Stimulated activated CD4-positive, alpha-beta T cell treated with anti-CD3 and anti-CD28 coated beads, Interleukin-12 subunit alpha, Interleukin-12 subunit beta, amount 100 ng/mL, for 48 hours (primary cell): ENCODE measurements at regions not wholly inside any gene's neighbourhood (a gene's known extent, or its start where the extent isn't known, plus 50 kb on each side); places are given as distances from the start of the nearest gene placed in this dataset.

Experiments used
- DNase-seq, 3 donors: peaks; one replicate each; pipeline ENCODE4 v3.0.0-alpha.2; 2020; ENCODE audit warnings: low read depth in 2 of 3, low spot score in 1 of 3

GRCh38 chr1:87603626-87604025 is 274.9 kb downstream of the LMO4 start:
- no peak for DNase-seq

- DNase-seq, result no peak
Observed at GRCh38 chr1:87612956-87613355, 284.3 kb downstream of the LMO4 start.

- DNase-seq, result no peak
Observed at GRCh38 chr1:87615491-87615890, 286.8 kb downstream of the LMO4 start.

- DNase-seq, result no peak
Observed at GRCh38 chr1:87615901-87616300, 287.2 kb downstream of the LMO4 start.

DNA sequence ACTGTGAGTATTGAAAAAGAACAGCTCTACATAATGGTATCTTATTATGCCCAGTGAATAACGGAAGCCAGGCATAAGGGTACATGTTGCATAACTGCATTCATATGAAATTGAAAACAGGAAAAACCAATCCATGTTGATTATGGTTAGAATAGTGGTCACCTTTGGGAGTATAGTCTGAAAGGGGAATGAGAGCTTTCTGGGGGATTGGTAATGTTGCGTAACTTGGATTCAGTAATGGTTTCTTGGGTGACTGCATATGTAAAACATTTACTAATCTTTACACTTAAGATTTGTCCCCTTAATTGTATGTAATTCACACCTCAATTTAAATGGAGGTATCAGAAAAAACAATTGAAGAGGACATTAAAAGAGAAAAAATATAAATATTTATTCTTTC is 292.1 kb downstream of the LMO4 start:
- DNase-seq, result no peak

DNA sequence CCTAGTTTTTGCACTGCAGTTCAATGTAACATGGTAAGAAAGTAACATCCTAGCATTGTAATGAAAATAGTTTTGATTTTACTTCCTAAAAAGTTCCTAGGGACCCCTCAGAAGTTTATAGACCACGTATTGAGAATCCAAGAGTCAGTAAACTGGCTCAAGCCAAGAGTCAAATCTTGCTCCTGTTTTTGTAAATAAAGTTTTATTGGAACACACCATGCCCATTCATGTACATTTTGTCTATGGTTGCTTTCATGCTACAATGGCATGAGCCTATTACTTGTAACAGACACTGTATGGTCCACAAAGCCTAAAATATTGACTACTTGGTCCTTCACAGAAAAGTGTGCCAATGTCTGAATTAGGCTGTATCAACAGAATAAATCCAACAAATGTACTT is 301.0 kb downstream of the LMO4 start:
- no peak for DNase-seq

DNA sequence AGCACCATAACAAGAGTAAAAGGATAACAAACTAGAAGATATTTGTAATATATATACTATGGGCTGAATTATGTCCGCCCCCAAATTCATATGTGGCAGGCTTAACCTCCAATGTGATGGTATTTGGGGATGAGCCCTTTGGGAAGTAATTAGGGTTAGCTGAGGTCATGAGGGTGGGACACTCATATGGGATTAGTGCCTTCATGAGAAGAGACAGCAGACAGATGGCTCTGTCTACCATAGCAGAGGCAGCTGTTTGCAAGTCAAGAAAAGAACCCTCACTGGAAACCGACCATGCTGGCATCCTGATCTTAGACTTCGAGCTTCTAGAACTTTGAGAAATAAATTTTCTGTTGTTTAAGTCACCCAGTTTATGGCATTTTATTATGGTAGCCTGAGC is 303.6 kb downstream of the LMO4 start:
- DNase-seq, result no peak

GRCh38 chr1:87636198-87636892 is 307.7 kb downstream of the LMO4 start:
- DNase-seq, result no peak

DNA sequence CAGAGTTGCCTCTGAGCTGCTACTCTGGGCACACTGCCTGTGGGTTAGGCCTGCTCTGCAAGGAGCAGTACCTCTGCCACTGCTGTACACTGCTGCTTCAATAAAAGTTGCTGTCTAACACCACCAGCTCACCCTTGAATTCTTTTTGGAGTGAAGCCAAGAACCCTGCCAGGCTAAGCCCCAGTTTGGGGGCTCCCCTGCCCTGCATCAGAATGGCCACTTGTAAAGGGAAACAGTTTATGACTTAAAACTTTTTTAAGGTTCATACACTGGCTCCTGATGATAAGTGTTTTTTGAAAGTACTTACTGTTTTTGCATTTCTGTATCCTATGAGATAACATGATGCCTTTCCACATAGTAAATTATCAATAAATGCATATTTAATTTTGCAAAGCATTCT is 310.0 kb downstream of the LMO4 start:
- DNase-seq, result no peak

DNA sequence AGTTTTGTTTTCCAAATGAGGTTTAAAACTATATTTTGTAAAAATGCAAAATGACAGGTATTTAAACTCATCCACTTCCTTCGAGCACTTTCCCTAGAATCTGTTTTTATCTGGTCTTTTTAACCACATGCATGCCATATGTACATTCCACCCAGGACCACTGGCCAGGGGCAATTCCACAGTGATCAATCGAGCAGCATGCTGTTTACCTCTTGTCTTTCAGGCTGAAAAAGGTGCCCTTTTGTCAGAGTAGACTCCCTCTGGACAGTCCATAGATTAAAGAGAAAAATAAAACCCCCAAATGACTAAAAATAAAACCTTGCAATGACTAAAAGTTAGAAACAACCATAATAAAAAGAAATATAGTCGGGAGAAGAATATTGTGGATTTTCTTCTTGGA is 313.3 kb downstream of the LMO4 start:
- no peak for DNase-seq

- no peak for DNase-seq
Observed at GRCh38 chr1:87642581-87643221, 314.0 kb downstream of the LMO4 start.

GRCh38 chr1:87644033-87644578 is 315.4 kb downstream of the LMO4 start:
- no peak for DNase-seq

DNA sequence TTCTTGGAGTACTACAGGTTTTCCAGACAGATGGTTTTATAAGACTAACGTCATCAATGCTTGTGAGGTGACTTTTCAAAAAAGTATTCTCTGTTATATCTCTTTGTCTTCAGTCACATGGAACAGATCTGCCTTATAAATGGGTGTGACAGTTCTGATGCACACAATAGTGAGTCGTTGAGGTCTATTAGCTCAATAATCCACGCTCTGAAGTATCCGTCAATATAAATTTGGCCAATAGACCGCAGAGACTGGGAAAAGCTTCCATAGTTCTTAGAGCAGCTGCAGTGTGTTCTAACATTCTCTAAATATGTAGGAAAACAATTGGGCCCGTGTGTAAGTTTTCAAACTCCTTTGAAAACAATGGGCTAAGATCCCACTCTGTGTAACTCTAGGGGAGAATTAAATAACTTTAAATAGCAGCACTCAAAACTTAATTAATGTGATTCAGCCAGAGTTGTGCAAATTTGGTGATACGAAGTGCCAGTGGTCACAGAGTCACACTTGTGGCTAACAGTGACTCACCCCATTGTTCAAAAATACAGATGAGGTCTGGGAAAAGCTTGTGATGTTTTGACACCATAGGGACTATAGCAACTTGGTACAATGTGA is 316.0 kb downstream of the LMO4 start:
- DNase-seq, result no peak

DNA sequence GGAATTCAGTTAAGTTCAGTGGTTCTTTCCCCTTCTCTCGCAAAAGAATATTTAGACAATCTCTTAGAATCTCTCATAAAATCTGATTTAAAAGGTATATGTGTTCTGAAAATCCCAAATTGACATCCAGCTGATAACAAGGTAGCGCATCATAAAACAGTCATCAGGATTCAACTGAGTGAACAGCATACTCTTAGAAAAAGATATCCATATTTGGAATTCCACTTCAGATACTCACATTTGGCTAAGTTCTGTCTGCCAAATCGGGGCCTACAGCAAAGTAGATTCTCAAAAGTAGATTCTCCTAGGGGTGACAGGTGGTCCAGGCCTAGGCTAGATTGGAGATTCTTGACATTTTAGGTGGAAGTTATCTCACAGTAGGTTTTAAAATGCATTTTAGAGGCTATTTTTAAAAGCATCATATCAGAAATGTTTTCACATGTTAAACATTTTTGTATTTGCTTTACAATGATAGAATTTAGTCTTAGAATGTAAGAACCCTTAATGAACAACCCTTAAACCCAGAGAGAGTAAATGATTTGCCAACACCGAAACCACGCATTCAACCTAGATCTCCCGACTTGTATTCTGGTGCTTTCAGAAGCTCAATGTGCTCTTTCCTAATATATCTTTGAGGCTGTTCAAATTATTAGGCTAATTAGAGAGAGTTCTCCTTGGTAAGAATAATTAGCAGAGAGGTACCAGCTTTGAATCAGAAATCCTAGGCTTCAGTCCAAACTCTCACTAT is 318.9 kb downstream of the LMO4 start:
- no peak for DNase-seq

GRCh38 chr1:87648323-87649119 is 319.8 kb downstream of the LMO4 start:
- DNase-seq, result no peak

- no peak for DNase-seq
Observed at GRCh38 chr1:87650306-87650705, 321.6 kb downstream of the LMO4 start.

DNA sequence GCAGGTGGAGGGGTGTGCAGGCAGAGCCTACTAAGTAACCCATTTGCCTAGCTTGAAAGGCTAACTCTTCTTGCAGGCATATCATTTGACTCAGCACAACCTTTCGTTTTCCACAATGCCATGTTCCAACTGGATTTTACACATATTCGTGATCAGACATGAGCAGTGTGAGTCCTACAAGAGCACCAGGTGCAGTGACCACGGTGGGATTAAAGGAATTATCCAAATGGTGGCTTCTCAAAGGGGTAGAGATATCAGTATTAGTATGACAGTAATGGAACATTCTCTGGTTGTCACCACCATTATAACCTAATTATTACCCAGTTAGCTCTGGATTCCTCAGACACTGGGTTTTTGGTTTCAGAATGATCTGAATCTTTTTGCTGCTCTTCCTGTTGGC is 323.5 kb downstream of the LMO4 start:
- DNase-seq, result no peak

DNA sequence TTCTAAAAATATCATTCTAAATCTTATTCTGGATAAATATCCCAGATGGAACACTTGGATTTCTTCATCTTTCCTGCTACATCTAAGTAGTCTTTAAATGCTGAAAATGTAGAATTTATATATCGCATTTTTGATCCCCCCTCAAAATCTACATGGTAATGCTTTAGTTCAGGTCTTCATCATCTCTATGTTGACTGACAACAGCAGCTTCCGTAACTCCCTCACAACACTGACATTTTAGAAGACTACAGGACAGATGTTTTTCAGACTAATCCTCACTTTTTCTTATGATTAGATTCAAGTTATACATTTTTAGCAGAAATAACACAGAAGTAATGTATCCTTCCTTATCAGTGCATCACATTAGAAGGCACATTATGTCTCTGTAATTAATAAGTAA is 336.5 kb downstream of the LMO4 start:
- DNase-seq, result no peak

DNA sequence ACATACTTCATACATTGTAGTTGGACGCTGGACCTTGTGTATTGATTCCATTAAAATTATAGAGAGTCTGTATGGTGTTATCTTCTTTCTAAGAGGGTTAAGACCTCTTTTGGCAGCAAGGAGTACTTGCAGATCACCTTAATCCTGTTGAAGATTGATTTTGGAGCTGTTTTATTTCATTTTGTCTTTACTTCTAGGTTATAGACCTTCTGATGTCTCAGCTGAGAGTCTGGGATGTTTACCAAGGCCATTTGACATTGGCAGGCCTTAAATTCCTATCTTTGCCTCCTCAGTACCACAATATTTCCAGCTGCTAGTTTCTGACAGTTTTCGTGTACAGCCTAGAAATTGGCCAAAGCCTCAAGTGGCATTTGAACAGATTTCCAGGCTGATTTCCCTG is 338.0 kb downstream of the LMO4 start:
- no peak for DNase-seq

DNA sequence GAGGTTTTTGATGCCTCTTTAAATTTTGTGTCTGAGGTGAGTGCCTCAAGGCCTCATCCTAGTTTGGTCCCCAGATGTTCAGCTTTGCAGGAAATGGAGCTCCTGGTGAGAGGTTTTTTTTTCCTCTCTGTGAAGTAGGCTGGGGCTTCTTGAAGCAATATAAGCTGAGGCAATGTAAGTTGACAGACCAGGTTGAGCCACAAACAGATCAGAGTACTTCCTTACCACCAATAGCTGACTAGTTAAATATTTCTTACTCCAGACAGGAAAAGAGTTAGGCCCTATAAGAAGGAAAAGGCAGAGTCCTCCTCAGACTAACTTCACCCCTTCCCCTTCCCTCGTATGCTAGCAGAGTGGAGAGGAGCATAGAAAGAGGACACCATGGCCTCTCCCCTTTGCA is 341.0 kb downstream of the LMO4 start:
- DNase-seq, result no peak

GRCh38 chr1:87673309-87673708 is 344.6 kb downstream of the LMO4 start:
- no peak for DNase-seq
